ENCODE measurements at regions not wholly inside any gene's neighbourhood (a gene's known extent, or its start where the extent isn't known, plus 50 kb on each side); places are given as distances from the start of the nearest gene placed in this dataset.
"Not testable (repeated sequence)": the region's sequence is repeated elsewhere in the genome, so short reads cannot be mapped to it uniquely, and the experiment has no call there.

- H3K27ac ChIP-seq (ENCODE audit: insufficient read depth, low read length, poor library complexity, severe bottlenecking); H3K27me3 ChIP-seq (ENCODE audit: control insufficient read depth, insufficient read depth, low read length); H3K36me3 ChIP-seq (ENCODE audit: control insufficient read depth, insufficient read depth, low read length); H3K27ac Mint-ChIP-seq; H3K4me1 ChIP-seq (ENCODE audit: control insufficient read depth, insufficient read depth, low read length, poor library complexity, severe bottlenecking); H3K9me3 Mint-ChIP-seq; H3K9me3 ChIP-seq (ENCODE audit: control insufficient read depth in 2 of 2, low read length in 2 of 2); H3K4me1 Mint-ChIP-seq; DNase-seq; H3K4me3 Mint-ChIP-seq; H3K36me3 Mint-ChIP-seq; H3K4me3 ChIP-seq (ENCODE audit: low read depth, low read length); ATAC-seq (ENCODE audit: low read depth in 2 of 2): not testable (repeated sequence)
- peaks cover 11% of the 10 kb centered on the region for H3K27me3 Mint-ChIP-seq
Observed at GRCh38 chr18:51266077-51266476, 68.6 kb upstream of the MEX3C start.

GRCh38 chr18:51266773-51267172 is 69.3 kb upstream of the MEX3C start:
- DNase-seq (no peak), ATAC-seq (ENCODE audit: low read depth in 2 of 2) (no peak)
- Histone ChIP-seq H3K4me3 (ENCODE audit: low read depth, low read length) (no peak overlapping the region), H3K27me3 (ENCODE audit: control insufficient read depth, insufficient read depth, low read length) (no peaks in the 10 kb centered on the region), H3K9me3 (ENCODE audit: control insufficient read depth in 2 of 2, low read length in 2 of 2) (no peaks in the 10 kb centered on the region), H3K36me3 (ENCODE audit: control insufficient read depth, insufficient read depth, low read length) (no peaks in the 10 kb centered on the region), H3K27ac (ENCODE audit: insufficient read depth, low read length, poor library complexity, severe bottlenecking) (no peak overlapping the region), H3K4me1 (ENCODE audit: control insufficient read depth, insufficient read depth, low read length, poor library complexity, severe bottlenecking) (no peaks in the 10 kb centered on the region)
- Mint-ChIP-seq H3K9me3 (peaks cover 0 to 3% (median 0%) of the 10 kb centered on the region in 7 donors), H3K4me1 (no peaks in the 10 kb centered on the region), H3K27me3 (peaks cover 8% of the 10 kb centered on the region), H3K27ac (no peak overlapping the region), H3K4me3 (no peak overlapping the region), H3K36me3 (no peaks in the 10 kb centered on the region)

- Histone ChIP-seq H3K27ac (ENCODE audit: insufficient read depth, low read length, poor library complexity, severe bottlenecking) (no peak overlapping the region), H3K9me3 (ENCODE audit: control insufficient read depth in 2 of 2, low read length in 2 of 2) (no peaks in the 10 kb centered on the region), H3K27me3 (ENCODE audit: control insufficient read depth, insufficient read depth, low read length) (no peaks in the 10 kb centered on the region), H3K4me1 (ENCODE audit: control insufficient read depth, insufficient read depth, low read length, poor library complexity, severe bottlenecking) (no peaks in the 10 kb centered on the region), H3K36me3 (ENCODE audit: control insufficient read depth, insufficient read depth, low read length) (no peaks in the 10 kb centered on the region), H3K4me3 (ENCODE audit: low read depth, low read length) (no peak overlapping the region)
- ATAC-seq (ENCODE audit: low read depth in 2 of 2) (no peak), DNase-seq (no peak)
- Mint-ChIP-seq H3K36me3 (no peaks in the 10 kb centered on the region), H3K27ac (no peak overlapping the region), H3K27me3 (peaks cover 16% of the 10 kb centered on the region), H3K9me3 (peaks cover 0 to 3% (median 0%) of the 10 kb centered on the region in 7 donors), H3K4me1 (no peaks in the 10 kb centered on the region), H3K4me3 (no peak overlapping the region)
Observed at GRCh38 chr18:51273437-51273836, 76.0 kb upstream of the MEX3C start.

GRCh38 chr18:51275712-51276476 is 78.4 kb upstream of the MEX3C start:
- Mint-ChIP-seq H3K27ac (no peak overlapping the region), H3K9me3 (peaks cover 0 to 3% (median 0%) of the 10 kb centered on the region in 7 donors), H3K36me3 (no peaks in the 10 kb centered on the region), H3K4me1 (no peaks in the 10 kb centered on the region), H3K27me3 (peaks cover 16% of the 10 kb centered on the region), H3K4me3 (no peak overlapping the region)
- DNase-seq = no peak
- Histone ChIP-seq H3K27me3 (ENCODE audit: control insufficient read depth, insufficient read depth, low read length) (no peaks in the 10 kb centered on the region), H3K36me3 (ENCODE audit: control insufficient read depth, insufficient read depth, low read length) (no peaks in the 10 kb centered on the region), H3K9me3 (ENCODE audit: control insufficient read depth in 2 of 2, low read length in 2 of 2) (no peaks in the 10 kb centered on the region), H3K4me3 (ENCODE audit: low read depth, low read length) (no peak overlapping the region), H3K27ac (ENCODE audit: insufficient read depth, low read length, poor library complexity, severe bottlenecking) (no peak overlapping the region), H3K4me1 (ENCODE audit: control insufficient read depth, insufficient read depth, low read length, poor library complexity, severe bottlenecking) (no peaks in the 10 kb centered on the region)
- no peak for ATAC-seq (ENCODE audit: low read depth in 2 of 2)

- Mint-ChIP-seq H3K36me3 (no peaks in the 10 kb centered on the region), H3K27ac (no peak overlapping the region), H3K27me3 (peaks cover 20% of the 10 kb centered on the region), H3K4me3 (no peak overlapping the region), H3K4me1 (no peaks in the 10 kb centered on the region), H3K9me3 (peaks cover 0 to 2% (median 0%) of the 10 kb centered on the region in 7 donors)
- Histone ChIP-seq H3K4me1 (ENCODE audit: control insufficient read depth, insufficient read depth, low read length, poor library complexity, severe bottlenecking) (no peaks in the 10 kb centered on the region), H3K9me3 (ENCODE audit: control insufficient read depth in 2 of 2, low read length in 2 of 2) (no peaks in the 10 kb centered on the region), H3K27ac (ENCODE audit: insufficient read depth, low read length, poor library complexity, severe bottlenecking) (no peak overlapping the region), H3K4me3 (ENCODE audit: low read depth, low read length) (no peak overlapping the region), H3K36me3 (ENCODE audit: control insufficient read depth, insufficient read depth, low read length) (no peaks in the 10 kb centered on the region), H3K27me3 (ENCODE audit: control insufficient read depth, insufficient read depth, low read length) (no peaks in the 10 kb centered on the region)
- ATAC-seq (ENCODE audit: low read depth in 2 of 2) (no peak), DNase-seq (peak in 1 of 3 donors; percentile 56)
Observed at GRCh38 chr18:51278045-51278649, 80.7 kb upstream of the MEX3C start.

- Histone ChIP-seq H3K4me3 (ENCODE audit: low read depth, low read length) (no peak overlapping the region), H3K27me3 (ENCODE audit: control insufficient read depth, insufficient read depth, low read length) (no peaks in the 10 kb centered on the region), H3K4me1 (ENCODE audit: control insufficient read depth, insufficient read depth, low read length, poor library complexity, severe bottlenecking) (no peaks in the 10 kb centered on the region), H3K36me3 (ENCODE audit: control insufficient read depth, insufficient read depth, low read length) (no peaks in the 10 kb centered on the region), H3K9me3 (ENCODE audit: control insufficient read depth in 2 of 2, low read length in 2 of 2) (no peaks in the 10 kb centered on the region), H3K27ac (ENCODE audit: insufficient read depth, low read length, poor library complexity, severe bottlenecking) (no peak overlapping the region)
- Mint-ChIP-seq H3K4me3 (no peak overlapping the region), H3K4me1 (no peaks in the 10 kb centered on the region), H3K27ac (no peak overlapping the region), H3K36me3 (no peaks in the 10 kb centered on the region), H3K27me3 (peaks cover 13% of the 10 kb centered on the region), H3K9me3 (peaks cover 0 to 2% (median 0%) of the 10 kb centered on the region in 7 donors)
- ATAC-seq (ENCODE audit: low read depth in 2 of 2) = no peak
- DNase-seq = no peak
Observed at GRCh38 chr18:51279367-51279984, 82.0 kb upstream of the MEX3C start.

- Mint-ChIP-seq H3K36me3 (no peaks in the 10 kb centered on the region), H3K27ac (no peak overlapping the region), H3K4me1 (no peaks in the 10 kb centered on the region), H3K4me3 (no peak overlapping the region), H3K27me3 (peaks cover 22% of the 10 kb centered on the region), H3K9me3 (peaks cover 0 to 5% (median 1%) of the 10 kb centered on the region in 7 donors)
- ATAC-seq (ENCODE audit: low read depth in 2 of 2) = no peak
- no peaks in the 10 kb centered on the region for H3K4me1 ChIP-seq (ENCODE audit: control insufficient read depth, insufficient read depth, low read length, poor library complexity, severe bottlenecking)
- no peaks in the 10 kb centered on the region for H3K9me3 ChIP-seq (ENCODE audit: control insufficient read depth in 2 of 2, low read length in 2 of 2)
- DNase-seq = no peak
- H3K27me3 ChIP-seq (ENCODE audit: control insufficient read depth, insufficient read depth, low read length) = peaks cover 7% of the 10 kb centered on the region
- H3K27ac ChIP-seq (ENCODE audit: insufficient read depth, low read length, poor library complexity, severe bottlenecking) = no peak overlapping the region
- no peaks in the 10 kb centered on the region for H3K36me3 ChIP-seq (ENCODE audit: control insufficient read depth, insufficient read depth, low read length)
- H3K4me3 ChIP-seq (ENCODE audit: low read depth, low read length) = no peak overlapping the region
Observed at GRCh38 chr18:51287818-51288508, 90.5 kb upstream of the MEX3C start.
